ENCODE measurements at regions not wholly inside any gene's neighbourhood (a gene's known extent, or its start where the extent isn't known, plus 50 kb on each side); places are given as distances from the start of the nearest gene placed in this dataset.

DNA sequence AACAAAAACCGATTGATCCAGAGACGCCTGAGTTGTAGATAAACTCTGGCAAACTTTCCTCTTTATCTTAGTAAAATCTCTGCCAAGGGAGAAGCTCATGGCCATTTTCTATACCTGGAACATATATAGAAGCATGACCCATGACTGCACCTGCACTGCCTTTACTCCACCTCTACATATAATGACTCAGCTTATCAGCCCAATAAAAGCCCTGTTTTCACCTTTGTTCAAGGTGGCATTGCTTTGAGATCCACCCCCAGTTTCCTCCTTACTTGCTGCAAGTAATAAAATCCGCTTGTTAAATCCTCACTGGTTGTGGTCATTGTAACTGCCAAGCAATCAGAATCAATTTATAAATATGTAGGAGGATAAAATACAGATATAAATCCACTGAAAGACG lies 1280.4 kb downstream of the NSUN3 start:
- TF ChIP-seq, protein P1, sequence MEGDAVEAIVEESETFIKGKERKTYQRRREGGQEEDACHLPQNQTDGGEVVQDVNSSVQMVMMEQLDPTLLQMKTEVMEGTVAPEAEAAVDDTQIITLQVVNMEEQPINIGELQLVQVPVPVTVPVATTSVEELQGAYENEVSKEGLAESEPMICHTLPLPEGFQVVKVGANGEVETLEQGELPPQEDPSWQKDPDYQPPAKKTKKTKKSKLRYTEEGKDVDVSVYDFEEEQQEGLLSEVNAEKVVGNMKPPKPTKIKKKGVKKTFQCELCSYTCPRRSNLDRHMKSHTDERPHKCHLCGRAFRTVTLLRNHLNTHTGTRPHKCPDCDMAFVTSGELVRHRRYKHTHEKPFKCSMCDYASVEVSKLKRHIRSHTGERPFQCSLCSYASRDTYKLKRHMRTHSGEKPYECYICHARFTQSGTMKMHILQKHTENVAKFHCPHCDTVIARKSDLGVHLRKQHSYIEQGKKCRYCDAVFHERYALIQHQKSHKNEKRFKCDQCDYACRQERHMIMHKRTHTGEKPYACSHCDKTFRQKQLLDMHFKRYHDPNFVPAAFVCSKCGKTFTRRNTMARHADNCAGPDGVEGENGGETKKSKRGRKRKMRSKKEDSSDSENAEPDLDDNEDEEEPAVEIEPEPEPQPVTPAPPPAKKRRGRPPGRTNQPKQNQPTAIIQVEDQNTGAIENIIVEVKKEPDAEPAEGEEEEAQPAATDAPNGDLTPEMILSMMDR (conservative IDR thresholded peaks at IDR 0.05; ENCODE audit: low read depth in 2 of 2) = no peak
- no peak for TF ChIP-seq EZH2 (IDR thresholded peaks at IDR 0.05; ENCODE audit: low read depth, unreplicated experiment)
- no peak for TF ChIP-seq ETS1 (IDR thresholded peaks at IDR 0.05)
- no peak for TF ChIP-seq CREB1 (CRISPR knock-in tag; IDR thresholded peaks at IDR 0.05; ENCODE audit: low read depth)
- TF ChIP-seq NANOG (IDR thresholded peaks at IDR 0.05; ENCODE audit: borderline replicate concordance) = no peak

Measured in GM23338 (cell line).